Stimulated activated CD4-positive, alpha-beta T cell treated with anti-CD3 and anti-CD28 coated beads, Interleukin-4, amount 100 ng/mL, for 1 hour (primary cell): ENCODE measurements at regions not wholly inside any gene's neighbourhood (a gene's known extent, or its start where the extent isn't known, plus 50 kb on each side); places are given as distances from the start of the nearest gene placed in this dataset.
"Not testable (repeated sequence)": the region's sequence is repeated elsewhere in the genome, so short reads cannot be mapped to it uniquely, and the experiment has no call there.

ENCODE experiments used
- DNase-seq: peaks from one replicate; pipeline ENCODE4 v3.0.0-alpha.2; 2020

GRCh38 chr20:60100780-60101179 is 142.6 kb downstream of the CDH26 start:
- DNase-seq, result no peak

- DNase-seq, result no peak
Observed at GRCh38 chr20:60101201-60101890, 143.1 kb downstream of the CDH26 start.

GRCh38 chr20:60101891-60102281 is 143.7 kb downstream of the CDH26 start:
- no peak for DNase-seq

DNA sequence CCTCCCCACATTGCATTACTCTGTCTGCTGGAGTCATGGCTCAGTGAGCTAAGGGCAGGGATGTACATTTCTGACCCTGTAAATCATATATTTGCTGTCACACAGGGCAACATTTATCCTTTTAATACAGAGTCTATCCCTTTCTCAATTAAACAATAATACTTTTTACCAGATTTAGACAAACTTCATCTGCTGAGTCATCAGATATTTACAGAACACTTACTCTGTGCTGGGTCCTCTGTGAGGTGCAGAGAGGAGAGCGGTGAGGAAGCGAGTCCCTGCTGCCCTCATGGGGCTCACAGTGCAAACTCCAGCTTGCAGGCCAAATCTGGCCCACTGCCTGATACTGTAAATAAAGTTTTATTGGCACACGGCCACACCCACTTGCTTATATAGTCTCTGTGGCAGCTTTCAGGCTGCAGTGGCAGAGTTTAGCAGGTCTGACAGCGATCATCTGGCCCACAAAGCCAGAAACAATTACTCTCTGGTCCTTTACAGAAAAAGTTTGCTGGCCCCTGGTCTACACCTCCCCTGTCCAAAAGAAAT is 144.5 kb downstream of the CDH26 start:
- no peak for DNase-seq

- DNase-seq, result no peak
Observed at GRCh38 chr20:60104993-60105803, 147.0 kb downstream of the CDH26 start.

GRCh38 chr20:60106186-60106585 is 148.0 kb downstream of the CDH26 start:
- DNase-seq, result not testable (repeated sequence)

DNA sequence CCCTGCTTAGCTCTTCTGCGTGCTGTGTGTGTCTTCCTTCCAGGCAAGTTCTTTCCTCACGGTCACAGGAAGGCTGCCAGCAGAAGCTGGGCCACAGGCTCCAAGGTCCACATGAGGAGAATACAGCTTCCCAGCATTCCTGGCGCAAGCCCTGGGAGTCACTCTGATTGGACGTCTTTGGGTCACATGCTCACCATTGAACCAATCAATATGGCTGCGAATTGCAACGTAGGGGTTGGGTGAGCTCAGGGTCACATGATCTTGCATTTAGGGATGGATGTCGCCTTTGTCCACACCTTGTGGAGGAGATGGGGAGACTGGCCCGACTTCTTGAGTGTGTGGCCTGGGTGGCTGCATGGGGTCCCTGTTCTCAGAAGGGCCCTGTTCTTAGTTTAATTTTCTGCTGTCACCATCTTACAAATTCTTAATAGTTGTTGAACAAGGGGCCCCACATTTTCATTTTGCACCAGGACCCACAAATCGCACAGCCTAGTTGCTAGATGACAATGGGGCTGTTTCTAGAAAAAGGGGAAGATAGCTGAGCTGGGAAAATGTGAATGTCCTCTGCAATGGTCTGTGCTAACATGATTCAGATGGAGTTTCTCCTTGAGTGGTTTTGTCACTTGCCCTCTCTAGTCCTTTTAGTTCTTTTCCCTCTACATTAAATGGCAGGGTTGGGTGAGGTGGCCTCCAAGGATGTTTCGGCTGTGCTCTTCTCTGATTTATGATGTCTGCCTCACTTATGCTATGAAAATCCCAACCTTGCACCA is 149.6 kb downstream of the CDH26 start:
- no peak for DNase-seq

DNA sequence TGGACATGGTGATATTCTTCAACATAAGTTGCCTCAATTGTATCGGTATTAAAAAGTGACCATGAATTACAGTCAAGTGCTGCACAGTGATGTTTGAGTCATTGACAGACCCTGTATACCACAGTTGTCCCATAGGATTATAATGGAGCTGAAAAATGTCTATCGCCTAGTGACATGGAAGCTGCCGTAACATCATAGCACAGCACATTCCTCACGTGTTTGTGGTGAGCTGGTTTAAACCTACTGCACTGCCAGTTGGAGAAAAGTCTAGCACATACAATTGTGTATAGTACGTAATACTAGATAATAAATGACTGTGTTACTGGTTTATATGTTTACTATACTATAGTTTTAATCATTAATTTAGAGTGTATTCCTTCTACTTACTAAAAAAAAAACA is 150.2 kb downstream of the CDH26 start:
- DNase-seq, result no peak

DNA sequence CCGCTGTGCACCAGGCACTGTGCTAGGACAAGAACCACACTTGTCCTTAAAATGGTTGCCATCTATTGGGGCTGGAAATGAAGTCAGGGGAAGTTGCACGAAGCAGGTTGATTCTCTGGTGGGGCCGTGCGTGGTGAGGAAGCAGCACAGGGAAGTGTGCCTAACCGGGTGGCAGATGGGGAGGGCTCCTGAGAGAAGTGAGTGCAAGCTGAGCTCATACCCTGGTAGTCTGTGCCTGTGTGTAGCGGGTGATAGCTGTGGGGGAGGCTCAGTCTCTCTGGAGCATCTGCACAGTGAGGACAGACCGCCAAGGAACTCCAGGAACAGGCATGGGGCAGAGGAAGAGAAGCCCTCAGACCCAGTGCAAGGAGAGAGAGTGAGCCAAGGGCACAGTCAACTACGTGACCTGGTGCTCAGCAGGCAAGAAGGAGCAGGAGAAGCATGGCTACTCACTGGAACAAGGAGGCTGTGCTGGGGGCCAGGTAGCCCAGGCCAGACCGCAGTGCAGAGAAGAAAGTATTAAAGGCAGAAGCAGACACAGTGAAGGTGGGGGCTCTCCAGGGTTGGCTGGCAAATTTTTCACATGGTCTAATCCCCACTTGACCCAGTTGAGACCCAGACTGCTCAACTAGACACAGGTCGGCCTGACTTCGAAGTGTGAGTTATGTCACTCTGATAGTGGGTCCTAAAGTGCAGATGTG is 155.0 kb downstream of the CDH26 start:
- no peak for DNase-seq

DNA sequence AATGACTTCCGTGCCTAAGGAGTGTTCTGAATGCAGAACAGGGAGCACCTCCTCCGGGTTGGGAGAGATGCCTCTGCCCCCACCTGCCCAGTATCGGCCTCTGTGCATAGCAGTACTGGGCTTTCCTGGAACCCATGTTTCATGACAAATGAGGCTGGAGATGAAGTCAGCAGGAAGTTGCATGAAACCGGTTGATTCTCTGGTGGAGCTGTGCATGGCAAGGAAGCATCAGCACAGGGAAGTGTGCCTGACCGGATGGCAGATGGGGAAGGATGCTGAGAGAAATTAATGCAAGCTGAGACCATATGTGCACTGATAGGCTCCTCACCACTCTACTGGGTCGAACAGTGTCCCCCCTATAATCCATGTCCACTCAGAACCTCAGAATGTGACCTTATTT is 155.5 kb downstream of the CDH26 start:
- no peak for DNase-seq

- no peak for DNase-seq
Observed at GRCh38 chr20:60115451-60115850, 157.2 kb downstream of the CDH26 start.

DNA sequence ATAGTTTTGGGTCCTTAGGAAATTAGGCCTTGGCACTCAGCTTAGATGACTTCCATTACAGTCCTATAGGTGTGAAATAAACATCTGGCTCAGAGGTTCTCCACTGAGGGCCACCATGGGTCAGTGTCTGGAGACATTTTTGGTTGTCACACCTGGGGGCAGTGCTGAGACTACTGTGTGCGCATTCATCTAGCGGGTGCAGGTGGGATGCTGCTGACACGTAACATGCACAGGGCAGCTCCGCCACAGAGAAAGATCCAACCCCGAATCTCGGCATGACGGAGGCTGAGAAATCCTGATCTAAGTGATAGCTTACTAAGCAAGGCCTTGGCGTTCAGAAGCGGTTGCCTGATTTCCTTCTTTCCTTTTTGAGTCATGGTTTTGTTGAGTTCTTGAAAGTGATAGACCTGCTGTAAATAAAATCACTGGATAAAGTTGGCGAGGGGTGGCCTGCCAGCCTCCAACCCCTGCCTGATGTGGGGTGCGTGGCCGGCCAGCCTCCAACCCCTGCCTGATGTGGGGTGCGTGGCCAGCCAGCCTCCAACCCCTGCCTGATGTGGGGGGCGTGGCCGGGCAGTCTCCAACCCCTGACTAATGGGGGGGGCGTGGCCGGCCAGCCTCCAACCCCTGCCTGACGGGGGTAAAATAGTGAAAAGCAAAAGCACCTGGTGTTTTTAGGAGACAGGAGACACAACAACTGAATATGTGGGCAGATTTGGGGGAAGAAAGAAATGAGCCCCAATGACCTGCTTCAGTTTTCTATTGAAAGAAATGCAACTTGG is 158.1 kb downstream of the CDH26 start:
- DNase-seq, result no peak

- DNase-seq, result no peak
Observed at GRCh38 chr20:60117065-60117464, 158.8 kb downstream of the CDH26 start.

- DNase-seq, result no peak
Observed at GRCh38 chr20:60121903-60122302, 163.7 kb downstream of the CDH26 start.

- no peak for DNase-seq
Observed at GRCh38 chr20:60122671-60123070, 164.4 kb downstream of the CDH26 start.

- DNase-seq, result no peak
Observed at GRCh38 chr20:60123096-60123495, 164.9 kb downstream of the CDH26 start.

DNA sequence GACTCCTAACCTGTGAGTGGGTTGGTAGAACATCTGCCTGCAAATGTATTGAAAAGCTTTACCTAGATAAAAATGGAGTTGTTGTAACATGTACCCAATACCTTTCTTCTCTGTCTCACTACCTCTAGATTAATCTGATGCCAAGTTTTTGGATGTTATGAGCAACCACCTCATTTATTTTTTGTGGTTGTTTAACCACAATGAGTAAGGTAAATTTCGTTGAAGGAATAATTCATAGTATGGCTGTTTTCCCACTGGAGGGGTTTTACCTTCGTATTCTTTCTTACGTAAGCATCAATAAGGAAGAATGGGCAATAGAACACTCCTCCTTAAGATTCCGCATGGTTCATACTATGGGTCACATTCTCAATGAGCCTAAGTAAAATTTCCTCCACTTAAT is 165.4 kb downstream of the CDH26 start:
- no peak for DNase-seq

DNA sequence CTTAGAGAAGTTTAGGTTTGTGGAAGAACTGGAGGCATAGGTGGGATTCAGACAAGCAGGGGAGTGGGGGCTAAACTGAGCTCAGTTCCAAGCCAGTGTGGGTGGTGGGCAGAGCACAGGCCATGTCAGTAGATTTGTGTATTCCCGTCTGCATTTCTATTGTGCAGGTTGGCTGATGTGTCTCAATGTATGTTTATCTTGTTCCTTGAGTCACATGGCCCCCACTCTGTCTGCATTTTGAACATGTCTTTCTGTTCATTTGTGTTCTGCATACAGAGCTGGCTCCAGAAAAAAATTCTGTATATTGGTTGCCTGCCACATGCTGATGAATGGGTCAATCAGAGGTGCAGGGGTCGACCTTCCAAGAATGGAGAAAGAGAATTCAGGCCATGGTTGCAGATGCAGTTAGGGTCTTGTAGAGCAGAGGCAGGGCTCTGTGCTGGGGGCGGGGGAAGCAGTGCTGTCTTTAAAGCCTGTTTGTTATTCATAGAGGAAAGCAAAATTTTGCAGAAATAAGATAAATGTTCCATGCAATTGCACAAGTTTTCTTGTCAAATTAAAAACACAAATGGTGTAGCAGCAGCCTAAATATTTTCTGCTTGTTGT is 166.7 kb downstream of the CDH26 start:
- no peak for DNase-seq

DNA sequence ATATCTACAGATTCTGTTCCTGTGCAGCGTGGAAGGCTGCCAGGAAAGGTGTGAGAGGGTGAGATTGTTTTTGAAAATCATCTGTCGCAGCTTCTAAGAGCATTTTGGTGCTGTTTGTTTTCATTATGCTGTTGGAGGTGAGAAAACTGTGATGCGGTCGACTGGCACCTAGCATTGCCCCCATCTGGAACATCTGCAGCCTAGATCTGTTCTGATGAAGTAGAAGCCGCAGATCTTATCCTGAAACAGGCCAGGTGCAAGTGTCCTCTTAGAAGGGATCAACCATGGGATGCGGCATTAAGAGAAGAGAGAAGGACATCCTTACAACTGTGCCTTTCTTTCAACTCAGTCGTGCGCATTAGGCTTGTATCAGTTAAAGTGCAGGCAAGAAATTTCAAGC is 167.3 kb downstream of the CDH26 start:
- DNase-seq, result no peak

- DNase-seq, result no peak
Observed at GRCh38 chr20:60126975-60127374, 168.8 kb downstream of the CDH26 start.

DNA sequence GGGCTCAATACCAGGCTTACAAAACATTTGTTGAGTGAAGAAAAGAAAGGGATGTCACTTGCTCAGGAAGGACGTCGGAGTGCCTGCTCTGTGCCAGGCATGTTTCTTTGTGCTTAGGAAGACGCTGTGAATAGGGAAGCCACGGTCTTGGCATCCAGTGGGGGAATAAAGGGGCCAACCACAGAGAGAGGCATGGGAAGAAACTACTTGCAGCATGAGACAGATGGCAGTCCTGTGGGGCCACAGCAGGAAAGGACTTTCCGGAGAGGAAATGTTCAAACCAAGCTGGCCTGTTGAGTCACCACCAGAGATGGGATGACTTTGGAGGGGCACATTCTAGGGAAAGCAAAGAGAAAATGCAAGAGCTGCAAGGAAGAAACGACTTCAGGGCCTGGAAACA is 173.2 kb downstream of the CDH26 start:
- no peak for DNase-seq
